Neural crest cell (in vitro differentiated cells): ENCODE measurements at regions not wholly inside any gene's neighbourhood (a gene's known extent, or its start where the extent isn't known, plus 50 kb on each side); places are given as distances from the start of the nearest gene placed in this dataset.

Experiments
- DNase-seq: peaks from one replicate; pipeline ENCODE4 v3.0.0; 2021; ENCODE audit warnings: low read depth, mixed read lengths, low spot score
- H3K27ac Mint-ChIP-seq: one replicate; pipeline ENCODE4 v1.8.0; 2021; ENCODE audit warnings: mild to moderate bottlenecking, mixed read lengths; ENCODE audit not compliant: unreplicated experiment
- H3K27me3 Mint-ChIP-seq: 2 replicates; pipeline ENCODE4 v1.8.0; 2021; ENCODE audit warnings: low read depth, mild to moderate bottlenecking, mixed read lengths
- H3K36me3 Mint-ChIP-seq: 2 replicates; pipeline ENCODE4 v1.8.0; 2021; ENCODE audit warnings: low read depth, mild to moderate bottlenecking, mixed read lengths
- H3K4me1 Mint-ChIP-seq: 2 replicates; pipeline ENCODE4 v1.8.0; 2021; ENCODE audit warnings: mixed read lengths
- H3K4me3 Mint-ChIP-seq: one replicate; pipeline ENCODE4 v1.8.0; 2021; ENCODE audit warnings: mild to moderate bottlenecking, mixed read lengths
- H3K9me3 Mint-ChIP-seq: 2 replicates; pipeline ENCODE4 v1.8.0; 2021; ENCODE audit warnings: mixed read lengths
- CTCF ChIP-seq: fragments of 200-600 bp; sonication (generic); conservative IDR thresholded peaks from 2 replicates; pipeline ENCODE4 v1.5.0; 2021; ENCODE audit warnings: antibody characterized with exemption, mild to moderate bottlenecking

- Mint-ChIP-seq H3K9me3 (peaks cover 6% of the 10 kb centered on the region), H3K27ac (no peak overlapping the region), H3K27me3 (no peaks in the 10 kb centered on the region), H3K4me3 (no peak overlapping the region), H3K36me3 (peaks cover 5% of the 10 kb centered on the region), H3K4me1 (no peaks in the 10 kb centered on the region)
- DNase-seq = no peak
- no peak for TF ChIP-seq CTCF
Observed at GRCh38 chr9:115189686-115190085, 71.7 kb upstream of the TNC start.

- H3K27ac Mint-ChIP-seq = no peak overlapping the region
- no peak overlapping the region for H3K4me3 Mint-ChIP-seq
- H3K9me3 Mint-ChIP-seq = peaks cover 6% of the 10 kb centered on the region
- peaks cover 5% of the 10 kb centered on the region for H3K36me3 Mint-ChIP-seq
- H3K27me3 Mint-ChIP-seq = no peaks in the 10 kb centered on the region
- TF ChIP-seq CTCF = no peak
- no peak for DNase-seq
- no peaks in the 10 kb centered on the region for H3K4me1 Mint-ChIP-seq
Observed at GRCh38 chr9:115191667-115192066, 73.7 kb upstream of the TNC start.

DNA sequence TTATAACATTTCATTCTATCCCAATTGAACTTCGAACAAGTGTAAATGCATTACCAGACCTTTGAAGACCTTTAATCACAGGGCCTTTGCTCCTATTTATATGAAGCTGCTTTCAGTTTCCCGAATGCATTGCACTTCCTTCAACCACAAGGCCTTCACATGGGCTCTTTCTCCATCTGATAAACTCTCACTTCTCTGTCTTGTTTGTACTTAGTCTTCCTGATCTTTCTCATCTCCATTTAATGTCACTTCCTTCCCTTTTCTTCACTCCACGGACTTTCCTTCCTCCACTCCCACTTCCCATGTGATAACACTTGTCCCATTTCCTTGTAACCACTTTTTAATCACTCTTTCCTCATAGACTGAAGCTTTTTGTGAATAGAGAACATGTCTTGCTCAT, 74.3 kb upstream of the TNC start:
- H3K9me3 Mint-ChIP-seq = peaks cover 6% of the 10 kb centered on the region
- no peaks in the 10 kb centered on the region for H3K4me1 Mint-ChIP-seq
- H3K27me3 Mint-ChIP-seq = no peaks in the 10 kb centered on the region
- no peak for TF ChIP-seq CTCF
- H3K27ac Mint-ChIP-seq = no peak overlapping the region
- peaks cover 5% of the 10 kb centered on the region for H3K36me3 Mint-ChIP-seq
- DNase-seq = no peak
- H3K4me3 Mint-ChIP-seq = no peak overlapping the region

DNA sequence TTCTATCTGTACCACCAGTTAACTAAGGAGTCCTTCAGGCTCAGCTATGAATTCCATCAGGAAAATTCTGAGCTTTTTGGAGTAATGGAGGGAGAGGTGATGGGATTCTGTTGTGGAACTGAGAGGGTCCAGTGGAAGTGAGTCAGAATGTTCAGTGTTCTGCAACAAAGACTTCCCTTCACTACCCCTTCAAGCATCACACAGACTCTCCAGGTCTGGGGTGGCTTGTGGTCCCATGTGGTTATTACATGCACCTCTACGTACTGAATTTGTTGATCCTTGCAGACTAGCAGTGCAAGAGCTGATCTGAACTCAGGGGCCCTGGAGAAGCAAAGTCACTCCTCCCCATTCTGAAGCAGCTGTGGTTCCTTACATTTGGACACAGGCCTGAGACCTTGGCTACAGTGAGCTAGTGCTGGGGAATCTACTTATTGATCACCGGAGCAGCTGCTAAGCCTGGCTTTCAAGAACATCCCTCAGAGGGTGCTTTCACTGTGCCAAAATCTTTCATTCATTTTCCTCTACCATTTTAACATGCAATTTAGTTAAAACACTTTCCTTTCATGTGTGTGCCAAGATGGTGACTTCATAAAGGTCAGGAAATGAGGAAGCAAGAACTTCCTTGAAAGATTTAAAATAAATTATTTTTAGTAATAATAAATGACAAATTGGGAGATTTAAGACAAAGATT, 75.0 kb upstream of the TNC start:
- no peak for TF ChIP-seq CTCF
- Mint-ChIP-seq H3K36me3 (peaks cover 5% of the 10 kb centered on the region), H3K27ac (no peak overlapping the region), H3K4me1 (no peaks in the 10 kb centered on the region), H3K27me3 (no peaks in the 10 kb centered on the region), H3K9me3 (peaks cover 6% of the 10 kb centered on the region), H3K4me3 (no peak overlapping the region)
- no peak for DNase-seq

DNA sequence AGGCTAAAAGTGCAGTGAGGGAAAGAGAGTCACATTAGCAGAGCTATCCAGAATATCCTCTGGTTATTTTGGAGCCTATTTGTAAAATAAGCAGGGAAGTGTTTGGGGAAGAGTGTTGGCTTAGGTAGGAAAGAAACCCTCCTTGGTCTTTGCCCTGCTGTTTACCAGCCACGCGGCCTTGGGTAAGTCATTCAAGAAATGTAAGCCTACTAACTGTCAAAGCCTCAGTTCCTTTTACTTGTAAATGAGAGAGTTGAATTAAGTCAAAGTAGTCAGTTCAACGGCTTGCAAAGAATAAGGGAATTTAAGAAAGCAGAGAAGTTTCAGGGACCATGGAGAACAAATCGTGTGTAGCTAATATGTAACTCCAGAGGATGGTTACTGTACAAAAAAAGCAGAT, 75.8 kb upstream of the TNC start:
- no peak for TF ChIP-seq CTCF
- Mint-ChIP-seq H3K9me3 (peaks cover 6% of the 10 kb centered on the region), H3K4me3 (no peak overlapping the region), H3K27ac (no peak overlapping the region), H3K36me3 (peaks cover 5% of the 10 kb centered on the region), H3K27me3 (no peaks in the 10 kb centered on the region), H3K4me1 (no peaks in the 10 kb centered on the region)
- DNase-seq = no peak
